ENCODE measurements at regions not wholly inside any gene's neighbourhood (a gene's known extent, or its start where the extent isn't known, plus 50 kb on each side); places are given as distances from the start of the nearest gene placed in this dataset.

- DNase-seq: no peak
These were observed 248.6 kb upstream of the SLITRK3 start for GRCh38 chr3:165444745-165445144.

- no peak for DNase-seq
These were observed 247.5 kb upstream of the SLITRK3 start for GRCh38 chr3:165443664-165444063.

DNA sequence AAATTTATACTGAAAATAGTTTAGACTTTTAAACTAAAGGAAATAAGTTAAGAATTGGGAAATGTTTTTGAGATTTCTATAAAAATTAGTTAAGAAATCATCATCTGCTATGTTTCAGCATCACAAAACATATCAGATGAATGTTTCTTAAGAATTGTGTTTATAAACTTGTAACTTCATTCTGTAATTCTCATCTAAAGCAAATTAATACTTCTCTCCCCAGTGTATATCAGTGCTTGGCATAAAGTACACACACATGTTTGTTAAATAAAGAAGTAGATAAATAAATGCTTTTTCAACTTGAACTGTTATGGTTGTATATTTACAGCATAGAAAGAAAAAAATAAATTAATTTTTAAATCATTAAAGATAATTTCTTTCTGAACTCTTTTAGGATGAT is 245.9 kb upstream of the SLITRK3 start:
- no peak for DNase-seq

DNA sequence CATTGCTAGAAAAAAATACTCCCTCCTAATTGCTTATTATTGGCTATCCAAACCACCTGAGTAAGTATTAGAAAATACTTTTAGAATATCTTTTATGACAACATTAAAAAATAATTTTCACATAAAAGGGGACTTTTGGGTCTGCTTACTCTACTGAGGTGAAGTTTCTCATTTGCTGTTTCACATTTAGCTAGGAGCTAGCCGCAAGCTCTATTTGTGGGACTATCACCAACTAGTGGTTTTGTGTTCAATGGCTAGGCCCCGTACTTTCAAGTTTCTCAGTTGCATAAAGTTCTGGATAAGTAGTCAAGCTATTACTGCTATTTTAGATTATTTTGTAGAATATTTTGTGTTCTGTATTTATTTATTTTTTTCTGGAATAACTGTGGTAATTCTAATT is 244.2 kb upstream of the SLITRK3 start:
- no peak for DNase-seq

- DNase-seq: no peak
These were observed 243.6 kb upstream of the SLITRK3 start for GRCh38 chr3:165439765-165440164.

DNA sequence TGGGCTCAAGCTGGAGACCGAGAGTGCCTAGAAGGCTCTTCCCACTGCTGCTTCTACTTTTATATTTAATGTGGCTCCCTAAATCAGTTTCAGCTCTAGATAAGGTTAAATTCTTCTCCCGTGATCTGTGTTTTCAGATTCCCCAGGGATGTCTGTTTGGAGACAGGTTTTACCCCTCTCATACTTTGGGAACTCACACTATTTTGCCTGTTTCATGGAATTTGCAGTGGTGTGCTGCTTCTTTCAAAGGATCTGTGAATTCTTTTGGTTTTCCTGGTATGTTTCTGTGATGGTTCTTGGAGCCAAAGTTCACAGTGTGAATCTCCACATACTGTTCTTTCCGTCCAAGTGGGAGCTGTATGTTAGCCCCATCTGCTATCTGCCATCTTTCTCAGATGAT is 238.3 kb upstream of the SLITRK3 start:
- no peak for DNase-seq

DNA sequence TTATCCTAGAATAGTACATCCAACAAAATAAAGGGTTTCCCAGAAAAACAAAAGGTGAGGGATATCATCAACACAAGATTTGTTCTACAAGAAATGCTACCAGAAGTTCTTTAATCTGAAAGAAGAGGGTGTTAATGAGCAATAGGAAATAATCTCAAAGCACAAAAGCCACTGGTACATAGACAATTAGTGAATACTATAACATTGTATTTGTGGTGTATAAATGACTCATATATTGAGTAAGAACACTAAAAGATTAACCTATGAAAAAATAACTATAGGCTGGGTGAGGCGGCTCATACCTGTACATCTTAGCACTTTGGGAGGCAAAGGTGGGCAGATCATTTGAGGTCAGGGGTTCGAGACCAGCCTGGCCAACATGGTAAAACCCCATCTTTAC is 210.2 kb upstream of the SLITRK3 start:
- DNase-seq: no peak

- no peak for DNase-seq
These were observed 208.3 kb upstream of the SLITRK3 start for GRCh38 chr3:165404357-165405027.

GRCh38 chr3:165403666-165404065 is 207.5 kb upstream of the SLITRK3 start:
- no peak for DNase-seq

GRCh38 chr3:165395188-165395587 is 199.0 kb upstream of the SLITRK3 start:
- no peak for DNase-seq

GRCh38 chr3:165393461-165393860 is 197.3 kb upstream of the SLITRK3 start:
- DNase-seq: no peak

DNA sequence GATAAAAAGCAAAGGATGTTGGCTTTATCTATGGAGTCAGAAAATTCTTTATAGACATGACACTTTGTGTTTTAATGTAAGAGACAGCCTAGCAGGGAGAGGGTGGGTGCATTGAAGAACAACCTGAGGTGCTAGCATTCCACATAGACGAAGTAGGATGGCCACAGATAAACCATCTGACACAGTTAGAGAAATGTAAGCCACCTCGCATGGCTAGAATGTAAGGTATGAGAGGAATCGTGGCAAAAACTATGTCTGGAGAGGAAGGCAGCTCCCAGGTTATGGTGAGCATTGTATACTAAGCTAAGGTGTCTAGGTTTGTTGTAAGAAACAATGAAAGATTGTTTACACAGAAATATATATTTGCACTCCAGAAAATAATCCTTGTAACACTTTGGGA is 194.0 kb upstream of the SLITRK3 start:
- DNase-seq: no peak

- DNase-seq: no peak
These were observed 193.5 kb upstream of the SLITRK3 start for GRCh38 chr3:165389653-165390052.

DNA sequence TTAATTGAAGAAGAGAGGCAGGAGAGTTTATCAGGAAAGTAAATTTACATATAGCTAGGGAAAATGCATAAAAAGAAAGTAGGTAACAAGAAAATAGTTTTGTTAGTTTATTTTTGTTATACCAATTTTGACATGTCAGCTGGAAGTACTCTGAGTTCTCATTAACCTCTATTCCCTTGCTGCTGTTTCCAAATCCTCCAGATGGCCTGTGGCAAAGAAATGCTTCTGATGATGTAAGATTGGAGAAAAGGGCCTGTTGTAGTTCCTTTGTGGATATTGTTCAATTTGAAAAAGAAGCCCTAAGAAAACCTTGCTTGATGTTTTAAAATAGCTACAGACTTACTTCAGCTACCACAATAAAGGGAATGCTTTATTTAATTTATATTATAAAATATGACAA is 192.9 kb upstream of the SLITRK3 start:
- DNase-seq: no peak

DNA sequence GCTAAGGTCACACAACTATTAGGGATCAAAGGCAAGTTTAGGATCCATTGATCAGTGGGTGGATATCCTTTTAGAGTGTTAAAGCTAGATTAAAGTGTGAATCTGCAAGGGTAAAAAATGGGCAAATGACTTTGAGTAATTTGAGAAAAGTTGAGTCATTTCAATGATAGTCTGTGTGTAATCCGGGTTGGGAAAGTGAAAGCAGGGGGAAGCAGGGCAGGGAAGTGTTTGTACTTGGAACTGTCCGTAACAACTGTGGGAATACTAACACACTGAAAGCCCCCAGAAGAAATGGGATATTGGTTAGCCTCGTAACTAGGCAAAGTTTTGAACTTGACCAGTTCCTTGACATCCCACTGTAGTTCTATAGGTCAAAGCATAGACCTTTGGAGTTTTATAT is 187.2 kb upstream of the SLITRK3 start:
- no peak for DNase-seq

GRCh38 chr3:165382672-165383071 is 186.5 kb upstream of the SLITRK3 start:
- DNase-seq: no peak

DNA sequence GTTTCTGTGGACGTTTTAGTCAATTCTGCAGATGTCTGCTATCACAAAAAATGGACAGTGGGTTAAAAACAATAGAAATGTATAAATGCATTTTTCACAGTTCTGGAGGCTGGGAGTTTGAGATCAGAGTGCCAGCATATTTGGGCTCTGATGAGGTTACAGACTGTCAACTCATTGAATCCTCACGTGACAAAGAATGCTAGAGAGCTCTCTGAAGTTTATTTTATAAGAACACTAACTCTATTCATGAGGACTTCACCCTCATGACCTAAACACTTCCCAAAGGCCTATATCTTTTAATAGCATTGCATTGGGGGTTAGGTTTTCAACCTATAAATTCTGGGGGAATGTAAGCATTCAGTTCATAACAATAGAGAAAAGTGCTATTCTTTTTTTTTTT is 182.6 kb upstream of the SLITRK3 start:
- no peak for DNase-seq

- no peak for DNase-seq
These were observed 162.8 kb upstream of the SLITRK3 start for GRCh38 chr3:165359005-165359404.

DNA sequence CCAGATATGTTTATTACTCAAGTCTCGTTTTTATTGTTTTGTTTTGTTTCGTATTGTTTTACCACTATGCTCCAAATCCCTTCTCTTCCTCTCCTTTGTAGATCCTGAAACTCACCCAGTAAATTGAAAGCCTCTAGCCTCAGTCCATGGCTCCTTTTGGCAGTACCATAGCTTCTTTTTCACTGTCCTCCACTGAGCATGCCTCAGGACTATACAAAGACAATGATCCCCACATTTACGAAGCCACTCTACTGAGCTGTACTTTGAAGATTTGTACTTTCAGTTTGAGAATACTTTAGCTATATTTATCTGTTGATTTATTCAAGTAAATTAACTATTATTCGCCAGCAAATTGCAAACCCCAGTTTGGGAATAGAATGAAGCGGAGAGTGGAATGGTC is 159.1 kb upstream of the SLITRK3 start:
- DNase-seq: no peak

DNA sequence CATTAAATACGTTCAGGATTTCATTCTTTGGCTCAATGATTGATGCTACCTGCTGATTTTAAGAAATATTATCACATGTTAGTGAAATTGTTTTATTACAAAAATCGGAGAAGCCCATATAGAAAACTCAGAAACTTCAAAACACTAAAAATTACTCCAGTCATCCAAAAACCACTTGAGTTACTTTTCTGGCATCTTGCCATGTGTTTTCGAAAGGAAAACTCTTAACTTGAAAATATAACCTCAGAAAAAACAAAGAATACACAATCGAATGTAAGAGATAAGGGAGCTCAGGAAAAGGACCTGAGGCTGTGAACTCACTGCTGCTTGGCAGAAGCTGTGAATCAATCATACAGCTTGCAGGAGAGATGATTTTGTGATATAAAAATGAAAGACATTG is 151.3 kb upstream of the SLITRK3 start:
- DNase-seq: no peak

GRCh38 chr3:165346503-165346902 is 150.3 kb upstream of the SLITRK3 start:
- DNase-seq: no peak

GRCh38 chr3:165343185-165343584 is 147.0 kb upstream of the SLITRK3 start:
- DNase-seq: no peak

DNA sequence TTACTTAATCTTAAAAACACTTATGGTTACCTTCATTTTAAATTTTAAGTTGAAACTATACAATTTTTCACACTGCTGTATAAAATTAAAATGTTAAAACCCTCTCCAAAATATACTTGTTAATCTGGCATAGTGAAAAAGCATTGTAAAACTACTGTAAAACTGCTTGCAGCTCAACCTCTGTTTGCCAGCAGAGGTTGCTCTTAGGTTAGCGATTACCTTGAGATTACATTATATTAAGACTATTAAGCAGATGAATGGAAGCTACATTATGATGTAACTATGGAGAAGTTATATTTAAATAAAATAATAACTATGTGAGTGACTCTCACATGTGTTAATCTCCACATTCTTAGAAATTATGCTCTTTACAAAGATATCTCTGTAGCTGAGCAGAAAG is 143.6 kb upstream of the SLITRK3 start:
- no peak for DNase-seq

GRCh38 chr3:165336786-165337185 is 140.6 kb upstream of the SLITRK3 start:
- DNase-seq: no peak
